ENCODE measurements at regions not wholly inside any gene's neighbourhood (a gene's known extent, or its start where the extent isn't known, plus 50 kb on each side); places are given as distances from the start of the nearest gene placed in this dataset.
"Not testable (repeated sequence)": the region's sequence is repeated elsewhere in the genome, so short reads cannot be mapped to it uniquely, and the experiment has no call there.

DNA sequence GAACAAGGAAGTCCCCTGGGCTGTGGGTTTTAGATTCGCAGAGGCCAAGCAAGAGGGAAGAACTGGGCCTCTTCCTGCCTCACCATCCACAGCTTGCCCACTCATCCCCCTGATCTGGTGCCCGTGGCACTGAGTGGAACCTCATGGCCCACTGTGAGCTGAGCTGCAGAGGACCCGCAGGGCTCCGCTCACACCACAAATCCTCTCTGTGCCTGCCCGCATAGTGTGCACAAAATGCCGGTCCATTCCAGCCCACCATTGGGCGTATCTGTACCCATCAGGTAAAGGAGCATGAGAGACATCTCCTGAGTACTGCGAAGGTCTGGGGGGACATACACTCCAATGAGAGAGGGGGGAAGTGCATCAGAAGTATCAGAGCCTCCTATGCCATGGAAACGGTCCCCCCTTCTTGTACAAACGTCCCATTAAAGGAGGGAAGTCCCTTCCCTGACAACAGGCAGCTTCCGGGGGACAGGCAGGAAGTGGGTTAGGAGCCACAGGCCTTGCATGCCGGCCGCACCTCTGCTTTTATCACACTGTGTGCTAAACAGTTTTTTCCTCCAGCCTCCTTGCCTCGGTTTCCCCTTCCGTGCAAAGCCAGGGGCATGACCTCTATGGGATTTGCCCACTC is 309.4 kb upstream of the DIO3 start:
- DNase-seq, result no peak

DNA sequence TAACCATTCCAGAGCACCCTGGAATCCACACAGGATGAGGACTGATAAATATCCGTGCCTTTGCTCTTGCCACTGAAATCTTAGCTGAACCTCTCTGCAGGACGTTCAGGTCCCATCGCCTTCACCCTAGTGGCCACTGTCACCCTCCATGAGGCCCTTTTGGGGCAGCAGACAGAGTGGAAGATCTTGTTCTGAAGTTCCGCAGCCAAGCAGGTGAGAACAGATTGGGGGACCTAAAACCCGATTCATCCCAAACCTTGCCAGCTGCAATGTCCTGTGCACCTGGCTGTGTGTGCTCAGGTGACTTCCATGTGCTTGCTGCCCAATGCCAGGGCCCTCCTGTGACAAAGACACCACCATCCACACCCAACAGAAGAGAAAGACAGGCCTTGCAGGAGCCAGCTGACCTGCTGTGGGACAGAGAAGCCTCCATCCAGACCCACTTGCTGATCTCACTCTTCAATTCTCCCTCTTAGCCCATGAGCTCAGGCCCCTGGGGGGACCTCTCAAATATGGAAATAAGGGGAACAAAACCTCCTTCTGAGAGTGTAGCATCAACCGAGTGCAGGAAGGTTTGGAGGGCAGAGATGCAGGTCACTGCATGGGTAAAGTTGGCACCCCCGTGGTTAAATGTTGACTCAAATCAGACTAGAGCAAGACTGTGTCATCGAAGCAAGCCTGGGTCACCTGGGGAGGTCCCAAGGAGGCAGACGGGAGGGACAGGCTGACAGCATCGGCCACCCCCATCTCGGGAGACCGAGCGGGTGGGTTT is 308.7 kb upstream of the DIO3 start:
- no peak for DNase-seq

DNA sequence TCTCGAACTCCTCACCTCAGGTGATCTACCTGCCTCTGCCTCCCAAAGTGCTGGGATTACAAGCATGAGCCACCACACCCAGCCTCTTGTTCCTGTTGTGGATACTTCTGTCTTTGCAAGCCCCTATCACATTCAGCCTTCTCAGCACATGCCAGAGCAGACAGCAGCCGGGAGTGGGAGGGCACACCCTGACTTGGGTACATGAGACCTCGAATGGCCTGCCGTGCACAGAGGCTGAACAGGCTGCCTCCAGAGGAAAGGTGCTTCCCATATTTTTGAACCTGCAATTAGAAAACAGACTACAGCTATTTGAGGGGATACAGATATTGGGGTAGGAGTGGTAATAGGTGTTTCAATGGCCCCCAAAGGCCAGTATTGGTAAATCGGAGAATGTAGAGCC is 307.3 kb upstream of the DIO3 start:
- DNase-seq, result no peak

DNA sequence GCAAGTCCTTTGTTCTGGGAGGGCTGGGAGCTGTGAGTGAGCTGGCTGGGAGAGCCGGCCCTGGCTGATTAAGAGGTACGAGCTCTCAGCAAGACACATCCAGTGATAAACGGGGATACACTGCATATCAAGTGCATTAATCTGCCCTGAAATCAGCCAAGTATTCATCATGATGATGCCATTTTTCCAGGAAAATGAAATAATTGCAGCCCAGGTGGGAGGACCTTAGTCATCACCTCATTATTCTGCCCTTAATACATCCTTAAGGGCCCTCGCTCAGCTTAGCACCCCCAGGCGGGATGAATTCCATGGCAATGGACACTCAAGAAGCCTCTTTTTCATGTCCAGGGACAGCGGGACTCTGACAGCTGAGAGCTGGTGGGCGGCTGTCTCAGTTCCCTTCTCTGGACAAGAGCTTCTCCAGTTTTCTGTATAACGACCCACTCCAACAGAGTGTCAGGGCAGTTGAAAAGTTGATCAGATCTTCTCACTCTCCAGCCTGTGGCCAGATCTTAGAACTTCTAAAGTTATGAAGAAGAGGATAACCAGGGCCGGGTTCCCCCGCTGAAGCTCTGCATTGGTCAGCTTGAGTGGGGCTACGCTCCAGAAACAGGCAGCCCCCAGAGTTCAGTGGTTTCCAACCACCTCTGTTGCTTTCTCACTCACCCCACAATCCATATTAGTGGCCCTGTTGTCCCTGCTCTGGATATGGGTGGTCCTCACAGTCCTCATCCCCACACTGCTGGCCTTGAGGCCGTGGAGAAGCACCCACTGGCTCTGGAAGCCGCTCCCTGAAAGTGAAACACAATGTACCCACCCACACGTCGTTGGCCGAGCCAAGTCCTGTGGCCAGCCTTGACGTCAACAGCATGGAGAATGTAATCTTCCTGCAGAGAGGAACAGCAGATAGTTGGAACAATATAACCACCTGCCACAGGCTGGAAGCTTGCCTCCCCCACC is 306.2 kb upstream of the DIO3 start:
- DNase-seq, result no peak

DNA sequence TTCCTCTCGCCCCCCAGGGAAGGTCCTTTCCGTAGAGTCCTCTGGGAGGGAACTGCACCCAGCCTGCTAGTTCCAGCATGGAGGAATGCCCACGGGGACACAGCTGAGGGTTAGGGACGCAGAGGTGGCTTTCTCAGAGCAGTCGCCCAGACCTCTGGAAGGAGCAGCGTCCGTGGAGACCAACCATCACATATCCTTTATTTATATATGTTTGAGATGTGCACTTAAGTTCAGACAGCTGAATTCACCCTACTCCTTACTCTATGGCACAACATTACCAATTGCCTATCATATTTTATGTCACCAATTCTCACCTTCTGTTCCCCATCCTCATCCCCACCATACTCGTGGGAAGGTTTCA is 305.6 kb upstream of the DIO3 start:
- DNase-seq, result no peak

DNA sequence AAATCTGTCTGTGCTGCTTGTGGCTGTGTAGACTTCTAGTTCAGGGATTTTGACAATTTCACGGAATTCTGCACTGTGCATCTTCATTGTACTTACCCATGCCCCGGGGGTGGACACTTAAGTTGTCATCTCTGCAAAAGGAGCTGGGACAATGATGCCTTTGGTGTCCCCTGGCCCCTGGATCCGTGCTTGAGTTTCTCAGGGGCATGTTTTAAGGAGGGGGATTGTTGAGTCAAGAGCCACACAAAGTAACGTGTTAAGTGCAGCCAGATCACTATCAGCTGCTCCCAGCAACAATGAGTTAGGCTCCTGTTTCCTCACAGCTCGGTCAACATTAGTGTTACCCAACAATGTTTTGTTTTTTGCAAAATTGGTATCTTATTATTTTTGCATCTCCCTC is 305.0 kb upstream of the DIO3 start:
- no peak for DNase-seq

DNA sequence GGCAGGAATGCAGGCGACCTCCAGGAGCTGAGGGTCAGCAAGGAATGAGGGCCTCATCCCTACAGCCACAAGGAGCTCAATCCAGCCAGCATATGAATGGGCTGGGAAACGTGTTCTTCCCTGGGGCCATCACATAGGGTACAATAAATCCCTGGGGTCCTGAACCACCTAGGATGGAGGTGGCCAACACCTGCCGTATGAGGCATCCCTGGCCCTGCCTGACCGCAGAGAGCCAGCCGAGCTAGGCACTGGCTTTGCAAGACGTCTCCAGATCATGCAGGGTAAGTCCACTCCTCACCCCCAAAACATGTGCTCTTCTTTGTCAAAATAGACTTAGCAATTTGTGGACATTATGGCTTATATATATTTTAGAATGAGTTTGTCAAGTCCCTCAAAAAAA is 303.7 kb upstream of the DIO3 start:
- DNase-seq, result no peak

DNA sequence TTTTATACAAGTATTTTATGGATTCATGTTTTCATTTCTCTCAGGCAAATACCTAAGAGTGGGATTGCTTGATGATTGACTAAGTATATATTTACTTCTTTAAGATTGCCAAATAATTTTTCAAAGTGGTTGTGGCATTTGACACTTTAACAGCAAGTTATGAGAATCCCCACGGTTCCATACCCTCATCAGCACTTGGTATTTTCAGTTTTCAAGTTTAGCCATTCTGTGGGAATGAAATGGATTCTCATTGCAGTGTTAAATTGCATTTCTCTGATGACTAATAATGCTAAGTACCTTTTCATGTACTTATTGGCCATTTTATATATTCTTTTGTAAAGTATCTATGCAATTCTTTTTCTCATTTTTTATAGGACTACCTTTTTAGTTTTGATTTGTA is 301.5 kb upstream of the DIO3 start:
- no peak for DNase-seq

DNA sequence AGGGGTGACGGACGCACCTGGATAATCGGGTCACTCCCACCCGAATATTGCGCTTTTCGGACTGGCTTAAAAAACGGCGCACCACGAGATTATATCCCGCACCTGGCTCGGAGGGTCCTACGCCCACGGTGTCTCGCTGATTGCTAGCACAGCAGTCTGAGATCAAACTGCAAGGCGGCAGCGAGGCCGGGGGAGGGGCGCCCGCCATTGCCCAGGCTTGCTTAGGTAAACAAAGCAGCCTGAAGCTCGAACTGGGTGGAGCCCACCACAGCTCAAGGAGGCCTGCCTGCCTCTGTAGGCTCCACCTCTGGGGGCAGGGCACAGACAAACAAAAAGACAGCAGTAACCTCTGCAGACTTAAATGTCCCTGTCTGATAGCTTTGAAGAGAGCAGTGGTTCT is 294.9 kb upstream of the DIO3 start:
- not testable (repeated sequence) for DNase-seq

DNA sequence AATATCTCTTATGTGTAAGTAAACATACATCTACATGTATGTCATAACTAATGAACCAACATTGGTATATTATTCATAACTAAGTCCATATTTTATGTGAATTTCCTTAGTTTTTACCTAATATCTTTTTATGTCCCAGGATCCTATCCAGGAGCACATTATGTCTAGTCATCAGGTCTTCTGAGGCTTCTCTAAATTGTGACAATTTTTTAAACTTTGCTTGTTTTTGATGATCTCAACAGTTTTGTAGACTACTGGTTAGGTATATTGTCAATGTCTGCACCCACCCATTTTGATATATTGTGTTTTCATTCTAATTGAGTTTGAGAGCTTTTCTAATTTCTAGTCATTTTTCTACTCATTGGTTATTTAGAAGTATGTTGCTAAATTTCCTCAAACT is 288.2 kb upstream of the DIO3 start:
- DNase-seq, result no peak

DNA sequence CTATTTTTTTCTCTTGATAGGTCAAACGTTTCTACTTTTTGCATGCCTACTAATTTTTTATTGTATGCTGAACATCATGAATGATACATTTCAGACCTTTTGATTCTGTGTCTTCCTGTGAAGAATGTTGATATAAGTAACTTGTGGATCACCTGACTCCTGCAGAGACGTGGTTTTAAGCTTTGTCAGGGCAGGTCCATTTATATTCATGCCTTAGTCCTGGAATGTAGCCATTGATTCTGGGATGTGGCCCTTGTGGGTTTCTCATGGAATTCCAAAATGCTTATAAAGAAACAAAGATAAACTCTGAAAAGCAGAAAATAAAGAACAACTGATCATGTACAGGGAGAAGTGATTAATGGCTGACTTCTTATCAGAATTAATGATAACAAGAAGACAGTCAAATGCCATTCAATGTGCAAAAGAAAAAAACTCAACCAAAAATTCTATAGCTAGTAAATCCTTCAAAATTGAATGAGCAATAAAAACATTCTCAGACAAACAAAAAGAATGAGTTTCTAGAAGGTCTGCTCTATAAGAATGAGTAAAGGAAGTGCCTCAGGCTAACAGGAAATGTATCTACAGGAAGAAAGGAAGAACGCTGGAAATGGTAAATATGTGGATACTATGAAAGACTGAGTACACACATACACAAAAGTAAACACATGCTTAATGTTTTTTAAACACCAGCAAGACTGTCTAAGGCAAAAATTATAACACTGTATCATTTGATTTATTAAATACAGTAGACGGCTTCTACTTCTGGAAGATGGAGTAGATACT is 284.8 kb upstream of the DIO3 start:
- no peak for DNase-seq

DNA sequence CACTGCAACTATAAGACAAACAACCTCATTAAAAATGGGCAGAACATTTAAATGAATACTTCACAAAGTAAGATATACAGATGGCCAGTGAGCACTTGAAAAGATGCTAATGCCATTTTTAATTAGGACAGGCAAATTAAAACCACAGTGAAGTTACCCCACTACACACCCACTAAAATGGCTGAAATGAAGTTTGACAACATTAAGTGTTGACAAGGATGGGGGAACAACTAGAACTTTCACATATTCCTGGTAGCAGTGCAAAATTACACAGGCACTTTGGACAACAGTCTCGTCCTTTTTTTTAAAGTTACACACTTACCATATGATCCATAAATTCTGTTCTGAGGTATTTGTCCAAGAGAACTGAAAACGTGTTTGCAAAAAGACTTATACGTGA is 278.9 kb upstream of the DIO3 start:
- no peak for DNase-seq

DNA sequence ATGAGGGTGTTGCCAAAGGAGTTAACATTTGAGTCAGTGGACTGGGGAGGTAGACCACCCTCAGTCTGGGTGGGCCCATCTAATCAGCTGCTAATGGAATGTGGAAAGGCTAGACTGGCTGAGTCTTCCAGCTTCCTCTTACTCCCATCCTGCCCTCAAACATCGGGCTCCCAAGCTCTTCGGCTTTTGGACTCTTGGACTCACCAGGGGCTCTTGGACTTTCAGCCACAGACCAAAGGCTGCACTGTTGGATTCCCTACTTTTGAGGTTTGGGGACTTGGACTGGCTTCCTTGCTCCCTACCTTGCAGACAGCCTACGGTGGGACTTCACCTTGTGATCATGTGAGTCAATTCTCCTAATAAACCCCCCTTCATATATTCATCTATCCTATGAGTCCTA is 276.6 kb upstream of the DIO3 start:
- no peak for DNase-seq

DNA sequence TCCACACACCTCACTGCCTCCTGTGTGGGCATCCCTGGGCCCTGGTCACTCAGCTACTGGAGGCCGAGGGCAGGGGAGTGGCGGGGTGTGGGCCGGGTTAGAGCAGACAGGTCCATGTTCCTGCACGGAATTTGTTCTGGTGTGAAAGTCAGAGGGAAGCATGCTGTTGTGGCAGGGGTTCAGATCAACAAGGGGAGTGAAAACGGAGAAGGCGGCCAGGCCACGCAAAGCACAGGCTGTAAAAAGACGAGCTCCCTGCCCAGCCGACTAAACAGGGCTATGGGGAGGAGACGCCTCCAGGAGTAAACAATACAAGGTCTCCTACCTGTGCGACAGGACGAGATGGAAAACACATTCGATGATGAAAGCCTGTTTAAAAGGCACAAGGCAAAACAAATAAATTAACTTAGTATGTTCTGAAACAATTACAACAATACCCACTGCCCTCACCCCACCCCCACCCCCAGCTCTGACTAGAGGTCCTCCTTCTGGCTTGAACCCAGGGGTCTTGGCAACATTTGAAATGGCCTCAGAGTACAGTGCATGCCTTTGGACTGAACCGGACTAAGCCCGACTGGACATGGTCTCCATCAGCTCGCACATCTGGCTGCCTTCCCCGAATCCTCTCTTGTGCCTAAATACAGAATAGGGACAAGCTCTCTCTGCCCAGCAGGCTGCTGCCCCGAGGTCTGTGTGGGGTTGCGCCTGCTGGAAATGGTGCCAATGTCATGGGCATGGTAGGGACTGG is 274.9 kb upstream of the DIO3 start:
- DNase-seq, result no peak

DNA sequence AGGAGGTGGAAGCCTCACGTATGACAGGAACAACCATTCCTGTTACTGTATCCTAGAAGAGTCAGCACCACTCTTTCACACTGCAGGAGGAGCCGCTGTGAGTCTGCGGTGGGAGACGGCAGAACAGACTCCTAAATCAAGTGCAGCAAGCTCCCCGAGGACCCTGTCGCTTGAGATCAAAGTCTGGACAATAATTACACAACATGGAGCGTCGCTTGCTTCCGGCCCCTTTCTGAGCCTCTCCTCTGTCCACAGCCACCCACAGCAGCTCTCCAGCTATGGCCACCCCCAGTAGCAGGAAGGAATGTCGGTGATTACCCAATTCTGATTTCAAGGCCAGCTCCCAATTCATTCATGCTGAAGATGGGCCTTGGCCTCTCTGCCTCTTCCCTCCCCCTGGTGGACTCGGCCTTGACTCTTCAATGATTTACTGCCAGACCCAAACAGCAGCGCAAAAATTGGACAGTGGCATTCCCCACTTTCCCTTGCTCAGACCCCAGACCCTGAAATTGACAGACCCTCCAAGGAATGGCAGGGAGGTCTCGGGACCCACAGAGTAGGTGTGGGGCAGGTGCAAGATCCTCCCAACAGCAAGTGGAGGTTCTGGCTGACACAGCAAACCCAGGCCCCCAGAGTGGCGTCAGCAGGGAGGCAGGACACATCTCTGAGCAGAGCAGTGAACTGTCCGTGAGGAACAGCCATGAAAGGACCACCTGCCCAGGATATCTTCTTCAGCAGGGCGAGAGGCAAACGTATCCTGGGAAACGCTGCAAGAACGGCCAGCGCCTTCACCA is 272.7 kb upstream of the DIO3 start:
- peak; percentile 55 for DNase-seq

DNA sequence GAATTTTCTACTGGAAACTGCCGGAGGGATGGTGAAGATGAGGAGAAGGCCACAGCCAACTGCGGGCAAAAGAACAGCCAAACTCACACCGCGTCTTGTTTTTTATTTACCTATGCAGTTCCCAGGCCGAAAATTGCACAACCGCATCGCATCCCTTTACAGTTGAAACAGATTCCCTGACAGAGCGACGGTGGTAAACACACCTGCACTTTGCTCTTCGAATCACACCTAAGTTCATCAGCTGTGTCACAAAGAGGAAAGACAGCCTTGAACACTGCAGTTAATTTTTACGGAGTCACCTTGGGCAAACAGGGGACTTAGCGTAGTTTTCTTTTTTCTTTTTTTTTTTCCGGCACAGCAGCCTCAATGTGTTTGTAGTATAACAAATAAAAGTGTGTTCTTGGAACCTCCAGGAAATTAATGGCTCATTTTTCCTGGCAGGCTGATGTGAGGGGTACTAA is 272.0 kb upstream of the DIO3 start:
- no peak for DNase-seq

DNA sequence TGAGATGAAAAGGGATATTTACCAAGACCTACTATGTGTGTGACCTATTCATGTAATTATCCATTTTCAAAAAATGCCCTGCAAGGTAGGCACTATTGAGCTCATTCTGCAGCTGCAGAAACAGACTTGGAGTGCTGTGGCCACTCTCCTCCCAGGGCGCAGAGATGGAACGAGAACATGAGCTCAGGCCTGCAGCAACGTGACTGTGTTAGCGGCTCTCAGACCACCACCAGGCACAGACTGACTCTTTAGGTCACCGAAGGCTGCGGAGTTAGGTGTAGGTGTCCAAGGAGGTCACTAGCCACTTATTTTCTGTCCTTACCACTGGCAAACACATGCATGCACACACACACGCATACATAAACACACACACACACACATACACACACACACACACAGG is 271.4 kb upstream of the DIO3 start:
- no peak for DNase-seq

DNA sequence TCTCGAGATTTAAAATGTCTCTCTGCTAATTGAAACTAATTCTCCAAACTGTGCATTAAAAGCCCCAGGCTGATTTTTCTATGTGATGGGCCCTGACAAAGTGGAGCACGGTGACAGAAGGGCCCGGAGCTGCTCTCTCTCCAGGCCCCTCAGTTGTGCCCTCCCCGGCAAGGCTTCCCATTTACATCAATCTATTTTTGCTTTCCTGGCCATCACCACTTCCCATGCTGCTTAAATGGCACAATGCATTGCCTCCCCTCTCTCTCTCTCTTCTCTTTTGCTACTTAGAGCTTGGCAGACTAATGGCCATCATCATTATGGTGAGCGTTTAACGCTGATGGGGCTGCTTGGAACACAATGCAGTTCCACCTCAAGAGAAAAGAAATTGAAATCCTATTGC is 270.7 kb upstream of the DIO3 start:
- DNase-seq, result no peak

DNA sequence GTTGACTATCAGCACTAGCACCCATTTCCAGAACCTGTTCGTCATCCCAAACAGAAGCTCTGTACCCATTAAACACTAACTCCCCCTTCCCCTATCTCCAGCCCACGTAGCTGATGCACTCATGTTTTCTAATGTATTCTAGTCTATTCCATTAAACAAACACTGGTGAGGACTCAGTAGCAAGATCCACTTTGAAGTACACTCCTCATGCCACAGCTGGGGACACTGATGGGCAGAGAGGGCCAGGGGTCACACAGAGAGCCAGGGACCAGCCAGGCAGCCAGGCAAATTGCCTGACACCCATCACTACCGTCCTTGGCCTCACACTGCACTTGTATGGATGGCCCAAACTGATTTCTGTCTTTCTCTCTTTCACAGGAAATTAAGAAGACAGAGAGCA is 269.9 kb upstream of the DIO3 start:
- DNase-seq, result no peak

DNA sequence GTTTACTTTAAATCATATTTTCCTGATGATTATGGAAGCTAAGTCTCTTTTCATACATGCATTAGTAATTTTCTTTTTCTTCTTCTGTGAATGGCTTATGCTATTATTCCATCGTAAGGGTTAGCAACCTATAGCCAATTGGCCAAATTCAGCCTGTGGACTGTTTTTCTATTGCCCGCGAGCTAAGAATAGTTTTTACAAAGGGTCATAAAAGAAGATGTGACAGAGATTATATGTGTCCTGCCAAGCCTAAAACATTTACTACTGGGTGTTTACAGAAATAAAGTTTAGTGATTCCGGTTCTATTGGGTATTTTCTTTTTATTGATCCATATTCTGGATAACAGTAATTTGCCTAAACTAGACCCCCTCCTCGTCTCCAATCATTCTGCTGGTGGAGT is 268.8 kb upstream of the DIO3 start:
- no peak for DNase-seq

DNA sequence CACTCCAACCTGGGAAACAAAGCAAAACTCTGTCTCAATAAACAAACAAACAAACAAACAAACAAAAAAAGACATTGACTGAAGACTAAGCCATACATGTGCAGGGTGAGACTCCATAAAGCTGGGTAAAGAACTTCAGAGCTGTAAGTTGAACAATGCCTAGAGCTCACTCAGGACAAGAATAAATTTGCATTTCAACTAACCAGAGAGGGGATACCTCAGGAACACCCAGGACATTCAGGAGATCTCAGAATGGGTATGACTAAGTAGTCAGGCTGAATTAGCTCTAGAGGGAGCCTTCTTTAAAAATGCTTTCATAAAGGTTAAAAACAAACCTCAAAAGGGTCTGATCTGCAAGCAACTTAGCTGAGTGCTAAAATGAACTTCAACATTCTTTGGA is 267.7 kb upstream of the DIO3 start:
- DNase-seq, result no peak
